T follicular helper cell (primary cell): ENCODE measurements at regions not wholly inside any gene's neighbourhood (a gene's known extent, or its start where the extent isn't known, plus 50 kb on each side); places are given as distances from the start of the nearest gene placed in this dataset.
"Not testable (repeated sequence)": the region's sequence is repeated elsewhere in the genome, so short reads cannot be mapped to it uniquely, and the experiment has no call there.

Experiments used
- DNase-seq: peaks from one replicate; pipeline ENCODE4 v3.0.0-alpha.2; 2020; ENCODE audit warnings: low read depth

GRCh38 chr18:67007999-67008398 lies 404.1 kb upstream of the CDH19 start:
- no peak for DNase-seq

- DNase-seq, result no peak
Observed at GRCh38 chr18:67007085-67007484, 403.2 kb upstream of the CDH19 start.

GRCh38 chr18:67001052-67001451 lies 397.2 kb upstream of the CDH19 start:
- no peak for DNase-seq

- DNase-seq, result no peak
Observed at GRCh38 chr18:66999003-66999402, 395.1 kb upstream of the CDH19 start.

GRCh38 chr18:66995270-66995669 lies 391.4 kb upstream of the CDH19 start:
- DNase-seq, result no peak

GRCh38 chr18:66994790-66995189 lies 390.9 kb upstream of the CDH19 start:
- DNase-seq, result no peak

- DNase-seq, result no peak
Observed at GRCh38 chr18:66993492-66993891, 389.6 kb upstream of the CDH19 start.

GRCh38 chr18:66990909-66991308 lies 387.0 kb upstream of the CDH19 start:
- no peak for DNase-seq

- DNase-seq, result no peak
Observed at GRCh38 chr18:66979009-66979408, 375.1 kb upstream of the CDH19 start.

GRCh38 chr18:66972681-66973080 lies 368.8 kb upstream of the CDH19 start:
- no peak for DNase-seq

- DNase-seq, result no peak
Observed at GRCh38 chr18:66971960-66972359, 368.1 kb upstream of the CDH19 start.

- no peak for DNase-seq
Observed at GRCh38 chr18:66966171-66966570, 362.3 kb upstream of the CDH19 start.

- DNase-seq, result no peak
Observed at GRCh38 chr18:66958309-66958708, 354.4 kb upstream of the CDH19 start.

GRCh38 chr18:66951750-66952149 lies 347.9 kb upstream of the CDH19 start:
- no peak for DNase-seq

- DNase-seq, result no peak
Observed at GRCh38 chr18:66949419-66949818, 345.5 kb upstream of the CDH19 start.

- no peak for DNase-seq
Observed at GRCh38 chr18:66937546-66937945, 333.7 kb upstream of the CDH19 start.

- no peak for DNase-seq
Observed at GRCh38 chr18:66931010-66931409, 327.1 kb upstream of the CDH19 start.

- DNase-seq, result no peak
Observed at GRCh38 chr18:66916834-66917233, 312.9 kb upstream of the CDH19 start.

- DNase-seq, result no peak
Observed at GRCh38 chr18:66900837-66901236, 296.9 kb upstream of the CDH19 start.

- DNase-seq, result no peak
Observed at GRCh38 chr18:66895631-66896030, 291.7 kb upstream of the CDH19 start.

GRCh38 chr18:66894851-66895250 lies 291.0 kb upstream of the CDH19 start:
- no peak for DNase-seq

- not testable (repeated sequence) for DNase-seq
Observed at GRCh38 chr18:66892388-66892787, 288.5 kb upstream of the CDH19 start.

- DNase-seq, result no peak
Observed at GRCh38 chr18:66874812-66875474, 271.1 kb upstream of the CDH19 start.

- no peak for DNase-seq
Observed at GRCh38 chr18:66874375-66874774, 270.5 kb upstream of the CDH19 start.
